ENCODE measurements at regions not wholly inside any gene's neighbourhood (a gene's known extent, or its start where the extent isn't known, plus 50 kb on each side); places are given as distances from the start of the nearest gene placed in this dataset.
"Not testable (repeated sequence)": the region's sequence is repeated elsewhere in the genome, so short reads cannot be mapped to it uniquely, and the experiment has no call there.

GRCh38 chr2:187679454-187679853 lies 125.2 kb upstream of the TFPI start:
- DNase-seq (ENCODE audit: low read depth), result no peak
- no peak for TF ChIP-seq CTCF (IDR thresholded peaks at IDR 0.05; ENCODE audit: control insufficient read depth, insufficient read depth, low read depth, low read length, missing control alignments)
- H3K4me3 ChIP-seq (ENCODE audit: control insufficient read depth, low read depth, low read length), result no peak overlapping the region

GRCh38 chr2:187684174-187684573 lies 129.9 kb upstream of the TFPI start:
- no peak overlapping the region for H3K4me3 ChIP-seq (ENCODE audit: control insufficient read depth, low read depth, low read length)
- DNase-seq (ENCODE audit: low read depth), result no peak
- no peak for TF ChIP-seq CTCF (IDR thresholded peaks at IDR 0.05; ENCODE audit: control insufficient read depth, insufficient read depth, low read depth, low read length, missing control alignments)

- H3K4me3 ChIP-seq (ENCODE audit: control insufficient read depth, low read depth, low read length), result no peak overlapping the region
- no peak for DNase-seq (ENCODE audit: low read depth)
- no peak for TF ChIP-seq CTCF (IDR thresholded peaks at IDR 0.05; ENCODE audit: control insufficient read depth, insufficient read depth, low read depth, low read length, missing control alignments)
Observed at GRCh38 chr2:187686416-187687024, 132.3 kb upstream of the TFPI start.

GRCh38 chr2:187687585-187687984 lies 133.3 kb upstream of the TFPI start:
- no peak for TF ChIP-seq CTCF (IDR thresholded peaks at IDR 0.05; ENCODE audit: control insufficient read depth, insufficient read depth, low read depth, low read length, missing control alignments)
- no peak for DNase-seq (ENCODE audit: low read depth)
- H3K4me3 ChIP-seq (ENCODE audit: control insufficient read depth, low read depth, low read length), result no peak overlapping the region

GRCh38 chr2:187689372-187689771 lies 135.1 kb upstream of the TFPI start:
- TF ChIP-seq CTCF (IDR thresholded peaks at IDR 0.05; ENCODE audit: control insufficient read depth, insufficient read depth, low read depth, low read length, missing control alignments), result no peak
- no peak for DNase-seq (ENCODE audit: low read depth)
- H3K4me3 ChIP-seq (ENCODE audit: control insufficient read depth, low read depth, low read length), result no peak overlapping the region

GRCh38 chr2:187693923-187694322 lies 139.7 kb upstream of the TFPI start:
- H3K4me3 ChIP-seq (ENCODE audit: control insufficient read depth, low read depth, low read length), result no peak overlapping the region
- no peak for TF ChIP-seq CTCF (IDR thresholded peaks at IDR 0.05; ENCODE audit: control insufficient read depth, insufficient read depth, low read depth, low read length, missing control alignments)
- no peak for DNase-seq (ENCODE audit: low read depth)

- not testable (repeated sequence) for H3K4me3 ChIP-seq (ENCODE audit: control insufficient read depth, low read depth, low read length); DNase-seq (ENCODE audit: low read depth)
Observed at GRCh38 chr2:187696644-187697043, 142.4 kb upstream of the TFPI start.
